ENCODE measurements at regions not wholly inside any gene's neighbourhood (a gene's known extent, or its start where the extent isn't known, plus 50 kb on each side); places are given as distances from the start of the nearest gene placed in this dataset.
"Not testable (repeated sequence)": the region's sequence is repeated elsewhere in the genome, so short reads cannot be mapped to it uniquely, and the experiment has no call there.

DNA sequence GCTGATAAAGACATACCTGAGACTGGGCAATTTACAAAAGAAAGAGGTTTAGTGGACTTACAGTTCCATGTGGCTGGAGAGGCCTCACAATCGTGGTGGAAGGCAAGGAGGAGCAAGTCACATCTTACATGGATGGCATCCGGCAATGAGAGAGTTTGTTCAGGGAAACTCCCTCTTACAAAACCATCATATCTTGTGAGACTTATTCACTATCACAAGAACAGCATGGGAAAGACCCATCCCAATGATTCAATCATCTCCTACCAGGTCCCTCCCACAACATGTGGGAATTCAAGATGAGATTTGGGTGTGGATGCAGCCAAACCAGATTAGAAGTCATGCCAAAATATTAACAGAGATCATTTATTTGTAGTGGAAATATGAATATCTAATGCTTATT is 388.4 kb downstream of the MDFIC start:
- TF ChIP-seq, protein P1, sequence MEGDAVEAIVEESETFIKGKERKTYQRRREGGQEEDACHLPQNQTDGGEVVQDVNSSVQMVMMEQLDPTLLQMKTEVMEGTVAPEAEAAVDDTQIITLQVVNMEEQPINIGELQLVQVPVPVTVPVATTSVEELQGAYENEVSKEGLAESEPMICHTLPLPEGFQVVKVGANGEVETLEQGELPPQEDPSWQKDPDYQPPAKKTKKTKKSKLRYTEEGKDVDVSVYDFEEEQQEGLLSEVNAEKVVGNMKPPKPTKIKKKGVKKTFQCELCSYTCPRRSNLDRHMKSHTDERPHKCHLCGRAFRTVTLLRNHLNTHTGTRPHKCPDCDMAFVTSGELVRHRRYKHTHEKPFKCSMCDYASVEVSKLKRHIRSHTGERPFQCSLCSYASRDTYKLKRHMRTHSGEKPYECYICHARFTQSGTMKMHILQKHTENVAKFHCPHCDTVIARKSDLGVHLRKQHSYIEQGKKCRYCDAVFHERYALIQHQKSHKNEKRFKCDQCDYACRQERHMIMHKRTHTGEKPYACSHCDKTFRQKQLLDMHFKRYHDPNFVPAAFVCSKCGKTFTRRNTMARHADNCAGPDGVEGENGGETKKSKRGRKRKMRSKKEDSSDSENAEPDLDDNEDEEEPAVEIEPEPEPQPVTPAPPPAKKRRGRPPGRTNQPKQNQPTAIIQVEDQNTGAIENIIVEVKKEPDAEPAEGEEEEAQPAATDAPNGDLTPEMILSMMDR (IDR thresholded peaks at IDR 0.05) = not testable (repeated sequence)
- not testable (repeated sequence) for TF ChIP-seq POLR2A (IDR thresholded peaks at IDR 0.05)

All from heart left ventricle (tissue), 13 donors.